H1 (cell line): ENCODE measurements at regions not wholly inside any gene's neighbourhood (a gene's known extent, or its start where the extent isn't known, plus 50 kb on each side); places are given as distances from the start of the nearest gene placed in this dataset.
"Not testable (repeated sequence)": the region's sequence is repeated elsewhere in the genome, so short reads cannot be mapped to it uniquely, and the experiment has no call there.

Experiments used
- CTCF ChIA-PET: fragments of 300-600 bp; sonication (Branson Sonifier 250); formaldehyde crosslinking; loops from one replicate; lab custom pipeline; 2021; ENCODE audit not compliant: partially characterized antibody; lab: Charles Lee
- POLR2A ChIA-PET: fragments of 300-600 bp; sonication (Branson Sonifier 250); formaldehyde crosslinking; loops from one replicate; lab custom pipeline; 2021; ENCODE audit warnings: inconsistent platforms; ENCODE audit not compliant: partially characterized antibody; lab: Charles Lee
- DNase-seq, 2 experiments: peaks; one replicate each; pipeline versions ENCODE4 v3.0.0 to v3.0.0-alpha.2; 2010 to 2022; ENCODE audit warnings: low spot score in 2 of 2, low read depth in 1 of 2, mixed read lengths in 1 of 2
- FAIRE-seq: peaks from 2 replicates; lab custom pipeline; 2011; peaks lifted over from hg19 to GRCh38; lab: Jason Lieb, UNC
- H2AFZ ChIP-seq: 2 replicates; pipeline ENCODE4 v1.8.1; 2012; ENCODE audit warnings: low read length, inconsistent platforms
- H2AK5ac ChIP-seq: 2 replicates; pipeline ENCODE4 v1.6.1; 2013; ENCODE audit warnings: low read depth, low read length
- H2BK120ac ChIP-seq: replicated peaks from 2 replicates; pipeline ENCODE3; 2013; ENCODE audit warnings: low read depth, low read length, inconsistent platforms
- H2BK12ac ChIP-seq: 2 replicates; pipeline ENCODE4 v1.6.1; 2013; ENCODE audit warnings: low read depth, low read length
- H2BK15ac ChIP-seq: 2 replicates; pipeline ENCODE4 v1.6.1; 2013; ENCODE audit warnings: low read length
- H2BK20ac ChIP-seq: 2 replicates; pipeline ENCODE4 v1.6.1; 2013; ENCODE audit warnings: low read length
- H2BK5ac ChIP-seq: 2 replicates; pipeline ENCODE4 v1.6.1; 2013; ENCODE audit warnings: low read depth, low read length
- H3K14ac ChIP-seq: 2 replicates; pipeline ENCODE4 v1.6.1; 2013; ENCODE audit warnings: inconsistent platforms; ENCODE audit not compliant: insufficient read length
- H3K18ac ChIP-seq: 2 replicates; pipeline ENCODE4 v1.6.1; 2013; ENCODE audit warnings: low read length; ENCODE audit errors: extremely low read depth
- H3K23ac ChIP-seq: 2 replicates; pipeline ENCODE4 v1.6.1; 2013; ENCODE audit warnings: inconsistent platforms; ENCODE audit not compliant: insufficient read length
- H3K23me2 ChIP-seq: 2 replicates; pipeline ENCODE4 v1.6.1; 2013; ENCODE audit warnings: low read depth, low read length
- H3K27ac ChIP-seq: 2 replicates; pipeline ENCODE4 v1.6.1; 2011; ENCODE audit warnings: low read depth, low read length, inconsistent platforms
- H3K27me3 ChIP-seq, 4 experiments: replicated peaks in 1 of 4; 1 replicate in 1 of 4; 2 replicates in 3 of 4; pipeline versions ENCODE4 v1.6.1 to v1.8.1; 2011 to 2013; ENCODE audit warnings: low read length in 3 of 4, mild to moderate bottlenecking in 3 of 4, inconsistent platforms in 2 of 4, mixed read lengths in 2 of 4, moderate library complexity in 1 of 4; ENCODE audit not compliant: control insufficient read depth in 3 of 4, insufficient read depth in 3 of 4; ENCODE audit errors: extremely low read depth in 1 of 4
- H3K36me3 ChIP-seq, 4 experiments: 2 replicates each; pipeline versions ENCODE4 v1.6.1 to v1.8.1; 2011 to 2013; ENCODE audit warnings: mild to moderate bottlenecking in 4 of 4, low read length in 3 of 4, moderate library complexity in 2 of 4, control low read depth in 1 of 4, inconsistent platforms in 1 of 4; ENCODE audit not compliant: insufficient read depth in 4 of 4, control insufficient read depth in 2 of 4
- H3K4ac ChIP-seq: replicated peaks from 2 replicates; pipeline ENCODE3; 2013; ENCODE audit warnings: low read length, low read depth, mixed read lengths, inconsistent platforms; ENCODE audit not compliant: insufficient read length
- H3K4me1 ChIP-seq, 4 experiments: replicated peaks in 1 of 4; 1 replicate in 1 of 4; 2 replicates in 3 of 4; pipeline versions ENCODE4 v1.6.1 to v1.8.1; 2011 to 2013; ENCODE audit warnings: low read length in 3 of 4, inconsistent platforms in 2 of 4, mixed read lengths in 1 of 4; ENCODE audit not compliant: insufficient read depth in 4 of 4, control insufficient read depth in 3 of 4
- H3K4me2 ChIP-seq, 2 experiments: 2 replicates each; pipeline versions ENCODE4 v1.6.1 to v1.8.1; 2011 to 2013; ENCODE audit warnings: low read depth in 2 of 2, low read length in 2 of 2, control low read depth in 1 of 2, inconsistent platforms in 1 of 2, mild to moderate bottlenecking in 1 of 2; ENCODE audit not compliant: insufficient read depth in 1 of 2
- H3K4me3 ChIP-seq, 4 experiments: fragments of 200-600, 300-600 bp in 1 of 4; sonication (generic), shearing (Covaris generic), sonication (Bioruptor Twin) in 1 of 4; 2 replicates each; pipeline versions ENCODE4 v1.5.1 to v1.8.1; 2011 to 2016; ENCODE audit warnings: low read length in 4 of 4, low read depth in 3 of 4, control low read depth in 2 of 4, inconsistent platforms in 2 of 4, mild to moderate bottlenecking in 2 of 4, mixed read lengths in 1 of 4, moderate library complexity in 1 of 4; ENCODE audit not compliant: insufficient read depth in 2 of 4; ENCODE audit errors: extremely low read depth in 1 of 4
- H3K56ac ChIP-seq: replicated peaks from 2 replicates; pipeline ENCODE3; 2013; ENCODE audit warnings: low read depth, mild to moderate bottlenecking, mixed read lengths, low read length, inconsistent platforms; ENCODE audit not compliant: insufficient read length
- H3K79me1 ChIP-seq: 2 replicates; pipeline ENCODE4 v1.6.1; 2013; ENCODE audit warnings: low read depth, low read length, control low read depth
- H3K79me2 ChIP-seq, 2 experiments: 2 replicates each; pipeline versions ENCODE4 v1.6.1 to v1.8.1; 2012 to 2013; ENCODE audit warnings: low read length in 2 of 2, mild to moderate bottlenecking in 2 of 2, inconsistent platforms in 1 of 2; ENCODE audit not compliant: insufficient read depth in 2 of 2, control insufficient read depth in 1 of 2
- H3K9ac ChIP-seq, 4 experiments: replicated peaks in 1 of 4; 1 replicate in 1 of 4; 2 replicates in 3 of 4; pipeline versions ENCODE4 v1.6.1 to v1.8.1; 2011 to 2013; ENCODE audit warnings: low read depth in 3 of 4, low read length in 3 of 4, control low read depth in 2 of 4, mild to moderate bottlenecking in 2 of 4, moderate library complexity in 2 of 4, inconsistent platforms in 1 of 4; ENCODE audit errors: extremely low read depth in 1 of 4
- H3K9me3 ChIP-seq, 2 experiments: 2 replicates each; pipeline versions ENCODE4 v1.6.1 to v1.8.1; 2012 to 2013; ENCODE audit warnings: mild to moderate bottlenecking in 2 of 2, moderate library complexity in 2 of 2, control low read depth in 1 of 2, inconsistent platforms in 1 of 2, low read depth in 1 of 2, low read length in 1 of 2, mixed read lengths in 1 of 2; ENCODE audit not compliant: insufficient read depth in 2 of 2
- H4K20me1 ChIP-seq, 2 experiments: replicated peaks in 1 of 2; 2 replicates each; pipeline versions ENCODE3 to v1.8.1; 2011 to 2013; ENCODE audit warnings: inconsistent platforms in 2 of 2, low read length in 2 of 2, mild to moderate bottlenecking in 1 of 2; ENCODE audit not compliant: insufficient read depth in 2 of 2, control insufficient read depth in 1 of 2
- H4K5ac ChIP-seq: 2 replicates; pipeline ENCODE4 v1.6.1; 2013; ENCODE audit warnings: low read length, low read depth, mixed read lengths, inconsistent platforms; ENCODE audit not compliant: insufficient read length
- H4K8ac ChIP-seq: 2 replicates; pipeline ENCODE4 v1.8.0; 2013; ENCODE audit warnings: mild to moderate bottlenecking, moderate library complexity, low read length, inconsistent platforms; ENCODE audit not compliant: insufficient read depth; ENCODE audit errors: extremely low read depth
- H4K91ac ChIP-seq: replicated peaks from 2 replicates; pipeline ENCODE3; 2013; ENCODE audit warnings: low read length, mixed read lengths, inconsistent platforms; ENCODE audit not compliant: insufficient read length
- WGBS, 2 experiments: shearing (Covaris generic) in 1 of 2; methylation state at CpG; one replicate each; pipeline versions ENCODE4 v1.1.6 to v1.1.7; 2013 to 2015; ENCODE audit warnings: low lambda C conversion rate in 2 of 2, mixed read lengths in 2 of 2, inconsistent platforms in 1 of 2, low coverage in 1 of 2, missing lambda C conversion rate in 1 of 2; ENCODE audit not compliant: insufficient replicate concordance in 2 of 2, insufficient coverage in 1 of 2, insufficient read length in 1 of 2; ENCODE audit errors: extremely low coverage in 1 of 2, missing lambda C conversion rate in 1 of 2; 5-methylcytosine and 5-hydroxymethylcytosine counted together

- H3K79me2 ChIP-seq, CTCF ChIA-PET, H4K91ac ChIP-seq, H3K23ac ChIP-seq, H3K27ac ChIP-seq, H3K36me3 ChIP-seq, H4K8ac ChIP-seq, H3K18ac ChIP-seq, H3K9ac ChIP-seq, H2BK5ac ChIP-seq, H3K4ac ChIP-seq, H3K4me2 ChIP-seq, H3K14ac ChIP-seq, H4K5ac ChIP-seq, H3K56ac ChIP-seq, H3K79me1 ChIP-seq, FAIRE-seq, H3K4me1 ChIP-seq, H4K20me1 ChIP-seq, H2BK20ac ChIP-seq, H2BK120ac ChIP-seq, POLR2A ChIA-PET, H3K4me3 ChIP-seq, H3K23me2 ChIP-seq, DNase-seq, H2BK15ac ChIP-seq, H2AK5ac ChIP-seq, H2AFZ ChIP-seq, H3K27me3 ChIP-seq, H2BK12ac ChIP-seq: not testable (repeated sequence)
- H3K9me3 ChIP-seq: peaks cover 29 to 35% of the 10 kb centered on the region in 2 experiments
- 87% methylated on average over 7 of the region's 7 CpGs; no CpG with 5 or more reads in 1 of the 2 experiments for WGBS, 2 experiments
Observed at GRCh38 chr1:29604796-29605195, 368.5 kb downstream of the PTPRU start.
